HepG2 (cell line): ENCODE measurements at regions not wholly inside any gene's neighbourhood (a gene's known extent, or its start where the extent isn't known, plus 50 kb on each side); places are given as distances from the start of the nearest gene placed in this dataset.

Experiments used
- ATAC-seq: fragments of 200-7000 bp; cut with Tn5 transposase; 3 replicates; pipeline ENCODE4 v1.9.1; 2020; ENCODE audit warnings: mild to moderate bottlenecking, moderate library complexity
- BruUV-seq: library from RNA; stranded (reverse); fragments of 400-500 nt; replicated peaks from 2 replicates; lab custom pipeline; 2021; lab: Mats Ljungman, UMichigan
- CTCF ChIA-PET: fragments of 300-600 bp; formaldehyde crosslinking; extraction: SDS; loops from one replicate; lab custom pipeline; 2021; ENCODE audit warnings: low total read pairs, inconsistent platforms, low intra/inter-chr PET ratio; lab: Yijun Ruan, JAX
- POLR2A ChIA-PET: fragments of 350-600 bp; sonication (Branson Sonifier 250); formaldehyde crosslinking; loops from one replicate; lab custom pipeline; 2020; ENCODE audit warnings: antibody characterized with exemption, inconsistent platforms; lab: Yijun Ruan, JAX
- DNase-seq: peaks from one replicate; pipeline ENCODE4 v3.0.0-alpha.2; 2015; ENCODE audit warnings: low spot score
- FAIRE-seq: peaks from 3 replicates; lab custom pipeline; 2011; peaks lifted over from hg19 to GRCh38; lab: Jason Lieb, UNC
- H2AFZ ChIP-seq: one replicate; pipeline ENCODE4 v1.6.1; 2011; ENCODE audit warnings: low read length, inconsistent platforms
- H3K27ac ChIP-seq: fragments of 300-600 bp; 3 replicates; pipeline ENCODE4 v1.8.0; 2011; ENCODE audit warnings: mixed run types, mild to moderate bottlenecking, mixed read lengths, low read length, inconsistent platforms; ENCODE audit not compliant: insufficient read depth; ENCODE audit errors: extremely low read length
- H3K27me3 ChIP-seq, 2 experiments: fragments of 200-600 bp in 1 of 2; 2 replicates in 1 of 2; 3 replicates in 1 of 2; pipeline versions ENCODE4 v1.6.0 to v1.8.0; 2011; ENCODE audit warnings: low read length in 2 of 2, mild to moderate bottlenecking in 2 of 2, moderate library complexity in 2 of 2, inconsistent platforms in 1 of 2; ENCODE audit not compliant: insufficient read depth in 2 of 2, control insufficient read depth in 1 of 2
- H3K36me3 ChIP-seq, 2 experiments: fragments of 200-600 bp in 1 of 2; replicated peaks in 1 of 2; 2 replicates in 1 of 2; 3 replicates in 1 of 2; pipeline versions ENCODE4 v1.5.1 to v1.8.0; 2011; ENCODE audit warnings: low read length in 2 of 2, inconsistent platforms in 1 of 2; ENCODE audit not compliant: insufficient read depth in 2 of 2, control insufficient read depth in 1 of 2
- H3K4me1 ChIP-seq: 2 replicates; pipeline ENCODE4 v1.5.1; 2012; ENCODE audit warnings: low read length, inconsistent platforms; ENCODE audit not compliant: insufficient read depth
- H3K4me2 ChIP-seq: 2 replicates; pipeline ENCODE4 v1.6.0; 2011; ENCODE audit warnings: low read depth, low read length, inconsistent platforms
- H3K4me3 ChIP-seq, 3 experiments: fragments of 200-600 bp in 1 of 3; sonication (generic), shearing (Covaris generic) in 1 of 3; replicated peaks in 1 of 3; 2 replicates each; pipeline ENCODE4 v1.5.1; 2011 to 2016; ENCODE audit warnings: low read length in 3 of 3, inconsistent platforms in 2 of 3, low read depth in 2 of 3, mild to moderate bottlenecking in 2 of 3, control low read depth in 1 of 3, mixed read lengths in 1 of 3; ENCODE audit not compliant: insufficient read depth in 1 of 3
- H3K79me2 ChIP-seq: one replicate; pipeline ENCODE4 v1.6.1; 2011; ENCODE audit warnings: low read length, inconsistent platforms; ENCODE audit not compliant: insufficient read depth
- H3K9ac ChIP-seq: 2 replicates; pipeline ENCODE4 v1.6.0; 2011; ENCODE audit warnings: mild to moderate bottlenecking, low read depth, low read length, inconsistent platforms; ENCODE audit not compliant: insufficient read depth
- H3K9me3 ChIP-seq: 2 replicates; pipeline ENCODE4 v1.5.1; 2012; ENCODE audit warnings: mild to moderate bottlenecking, low read length
- H4K20me1 ChIP-seq: 2 replicates; pipeline ENCODE4 v1.6.0; 2011; ENCODE audit warnings: inconsistent platforms, mild to moderate bottlenecking, low read length, moderate library complexity; ENCODE audit not compliant: insufficient read depth
- BCL3 ChIP-seq: sonication (generic); formaldehyde crosslinking; IDR thresholded peaks from 2 replicates; pipeline ENCODE4 v1.5.1; 2020; ENCODE audit warnings: mild to moderate bottlenecking, missing genetic modification reagents, moderate library complexity
- FOXK1 ChIP-seq: sonication (generic); formaldehyde crosslinking; IDR thresholded peaks from 2 replicates; pipeline ENCODE4 v1.4.0; 2020; ENCODE audit warnings: low read depth, missing genetic modification reagents, borderline replicate concordance
- MAF1 ChIP-seq: sonication (generic); formaldehyde crosslinking; IDR thresholded peaks from 2 replicates; pipeline ENCODE4 v1.5.0; 2020; ENCODE audit warnings: missing genetic modification reagents, borderline replicate concordance
- MED8 ChIP-seq: sonication (generic); formaldehyde crosslinking; IDR thresholded peaks from 2 replicates; pipeline ENCODE4 v1.8.1; 2023; ENCODE audit warnings: mild to moderate bottlenecking, missing genetic modification reagents; ENCODE audit not compliant: insufficient replicate concordance
- PBX2 ChIP-seq: IDR thresholded peaks from 2 replicates; pipeline ENCODE4 v1.6.1; 2016; ENCODE audit warnings: control low read depth
- POLR2AphosphoS2 ChIP-seq: IDR thresholded peaks from 2 replicates; pipeline ENCODE4 v1.6.1; 2011; ENCODE audit warnings: low read depth, low read length, improper control_type of control experiment
- PRDM15 ChIP-seq: sonication (generic); formaldehyde crosslinking; IDR thresholded peaks from 2 replicates; pipeline ENCODE4 v1.4.0; 2020; ENCODE audit warnings: missing genetic modification reagents
- SP1 ChIP-seq, 2 experiments: fragments of 450-650 bp in 1 of 2; sonication (generic) in 1 of 2; formaldehyde crosslinking in 1 of 2; IDR thresholded peaks; 2 replicates each; pipeline versions ENCODE4 v1.4.0 to v1.6.1; 2016 to 2020; ENCODE audit warnings: missing genetic modification reagents in 1 of 2
- SP2 ChIP-seq: sonication (generic); formaldehyde crosslinking; IDR thresholded peaks from 2 replicates; pipeline ENCODE4 v1.5.1; 2020; ENCODE audit warnings: mild to moderate bottlenecking, missing genetic modification reagents
- THYN1 ChIP-seq: sonication (generic); formaldehyde crosslinking; IDR thresholded peaks from 2 replicates; pipeline ENCODE4 v1.8.1; 2023; ENCODE audit warnings: low read depth, mild to moderate bottlenecking, moderate library complexity, missing genetic modification reagents, borderline replicate concordance
- ZBTB39 ChIP-seq: sonication (generic); formaldehyde crosslinking; IDR thresholded peaks from 2 replicates; pipeline ENCODE4 v1.5.0; 2020; ENCODE audit warnings: missing genetic modification reagents
- ZBTB43 ChIP-seq: sonication (generic); formaldehyde crosslinking; conservative IDR thresholded peaks from 2 replicates; pipeline ENCODE4 v1.4.0; 2020; ENCODE audit warnings: missing genetic modification reagents
- ZMYM3 ChIP-seq: sonication (generic); formaldehyde crosslinking; IDR thresholded peaks from 2 replicates; pipeline ENCODE4 v1.5.1; 2020; ENCODE audit warnings: mild to moderate bottlenecking, missing genetic modification reagents
- ZNF446 ChIP-seq: sonication (generic); formaldehyde crosslinking; IDR thresholded peaks from 2 replicates; pipeline ENCODE4 v1.5.0; 2020; ENCODE audit warnings: mild to moderate bottlenecking, missing genetic modification reagents
- ZNF556 ChIP-seq: sonication (generic); formaldehyde crosslinking; IDR thresholded peaks from 2 replicates; pipeline ENCODE4 v1.4.0; 2020; ENCODE audit warnings: mild to moderate bottlenecking, missing genetic modification reagents, borderline replicate concordance
- ZNF83 ChIP-seq: sonication (generic); formaldehyde crosslinking; IDR thresholded peaks from 2 replicates; pipeline ENCODE4 v1.4.0; 2020; ENCODE audit warnings: missing genetic modification reagents, mild to moderate bottlenecking, borderline replicate concordance
- WGBS: methylation state at CpG from one replicate; pipeline ENCODE4 v1.1.6; 2017; ENCODE audit warnings: low lambda C conversion rate; 5-methylcytosine and 5-hydroxymethylcytosine counted together
- in situ Hi-C: cut with HindIII; loops from 2 replicates; pipeline ENCODE4 v1.10.0; 2017; ENCODE audit warnings: low pct_unique_long_range_greater_than_20kb; ENCODE audit not compliant: extremely low pct_ligation_motif_present
- intact Hi-C: fragments of 100-400 bp; cut with micrococcal nuclease; formaldehyde crosslinking; loops from one replicate; pipeline ENCODE4 v1.10.0; 2022; ENCODE audit not compliant: unreplicated experiment

- no peaks in the 10 kb centered on the region for H4K20me1 ChIP-seq
- ATAC-seq (no peak), FAIRE-seq (no peak), DNase-seq (no peak)
- H3K36me3 ChIP-seq = no peaks in the 10 kb centered on the region
- no TSS peak for BruUV-seq
- H3K4me2 ChIP-seq = no peak overlapping the region
- WGBS = 0% methylated on average over 1 of the region's 1 CpG
- H3K9me3 ChIP-seq = no peaks in the 10 kb centered on the region
- intact Hi-C loops (no loop called here), in situ Hi-C loops (no loop called here)
- H3K79me2 ChIP-seq = no peaks in the 10 kb centered on the region
- no peak overlapping the region for H3K4me3 ChIP-seq
- H3K27ac ChIP-seq = no peak overlapping the region
- H3K4me1 ChIP-seq = no peaks in the 10 kb centered on the region
- no peak overlapping the region for H3K9ac ChIP-seq
- no peaks in the 10 kb centered on the region for H3K27me3 ChIP-seq
- ChIA-PET POLR2A (no interaction called here), CTCF (no interaction called here)
- H2AFZ ChIP-seq = no peak overlapping the region
- no peak for TF ChIP-seq ZMYM3 (CRISPR knock-in tag)
- TF ChIP-seq ZBTB43 (CRISPR knock-in tag) = no peak
- TF ChIP-seq MED8 = no peak
- TF ChIP-seq BCL3 = no peak
- TF ChIP-seq ZNF446 (CRISPR knock-in tag) = no peak
- no peak for TF ChIP-seq ZNF83
- no peak for TF ChIP-seq SP1 (IDR thresholded peaks at IDR 0.05)
- no peak for TF ChIP-seq SP1 (CRISPR knock-in tag; IDR thresholded peaks at IDR 0.05)
- TF ChIP-seq MAF1 (CRISPR knock-in tag) = no peak
- TF ChIP-seq SP2 (CRISPR knock-in tag) = no peak
- no peak for TF ChIP-seq ZBTB39 (CRISPR knock-in tag)
- TF ChIP-seq PRDM15 (CRISPR knock-in tag) = no peak
- no peak for TF ChIP-seq PBX2 (CRISPR knock-in tag)
- no peak for TF ChIP-seq ZNF556 (CRISPR knock-in tag)
- TF ChIP-seq FOXK1 (CRISPR knock-in tag) = no peak
- no peak for TF ChIP-seq THYN1 (CRISPR knock-in tag)
- TF ChIP-seq POLR2AphosphoS2 = no peak
Observed at GRCh38 chr5:90071066-90071465, 338.5 kb downstream of the CETN3 start.
